Globus pallidus (tissue), 1 donor: ENCODE measurements at regions not wholly inside any gene's neighbourhood (a gene's known extent, or its start where the extent isn't known, plus 50 kb on each side); places are given as distances from the start of the nearest gene placed in this dataset.

Experiments used
- DNase-seq: peaks from one replicate; pipeline ENCODE4 v3.0.0-alpha.2; 2015; ENCODE audit warnings: low spot score

GRCh38 chr9:88658311-88658822, 123.4 kb downstream of the NXNL2 start:
- no peak for DNase-seq

- DNase-seq, result no peak
Measured at GRCh38 chr9:88659126-88659525, 124.1 kb downstream of the NXNL2 start.

GRCh38 chr9:88660611-88661010, 125.6 kb downstream of the NXNL2 start:
- no peak for DNase-seq

- no peak for DNase-seq
Measured at GRCh38 chr9:88661759-88662158, 126.8 kb downstream of the NXNL2 start.

- no peak for DNase-seq
Measured at GRCh38 chr9:88663771-88664419, 128.9 kb downstream of the NXNL2 start.

GRCh38 chr9:88664773-88665172, 129.8 kb downstream of the NXNL2 start:
- no peak for DNase-seq

GRCh38 chr9:88672874-88673689, 138.1 kb downstream of the NXNL2 start:
- no peak for DNase-seq

- DNase-seq, result no peak
Measured at GRCh38 chr9:88673886-88674285, 138.9 kb downstream of the NXNL2 start.

- no peak for DNase-seq
Measured at GRCh38 chr9:88676644-88677043, 141.7 kb downstream of the NXNL2 start.

GRCh38 chr9:88678008-88678407, 143.0 kb downstream of the NXNL2 start:
- DNase-seq, result no peak

GRCh38 chr9:88678431-88678830, 143.5 kb downstream of the NXNL2 start:
- DNase-seq, result peak; percentile 22

- no peak for DNase-seq
Measured at GRCh38 chr9:88680041-88680440, 145.1 kb downstream of the NXNL2 start.

- DNase-seq, result no peak
Measured at GRCh38 chr9:88680505-88681160, 145.7 kb downstream of the NXNL2 start.

GRCh38 chr9:88681434-88681833, 146.5 kb downstream of the NXNL2 start:
- no peak for DNase-seq

GRCh38 chr9:88682431-88682831, 147.5 kb downstream of the NXNL2 start:
- DNase-seq, result no peak

- no peak for DNase-seq
Measured at GRCh38 chr9:88684046-88684445, 149.1 kb downstream of the NXNL2 start.

GRCh38 chr9:88684845-88685244, 149.9 kb downstream of the NXNL2 start:
- DNase-seq, result no peak

- DNase-seq, result no peak
Measured at GRCh38 chr9:88685966-88686365, 151.0 kb downstream of the NXNL2 start.

- DNase-seq, result no peak
Measured at GRCh38 chr9:88689509-88690298, 154.7 kb downstream of the NXNL2 start.

- no peak for DNase-seq
Measured at GRCh38 chr9:88690628-88691027, 155.7 kb downstream of the NXNL2 start.

GRCh38 chr9:88691091-88691490, 156.1 kb downstream of the NXNL2 start:
- DNase-seq, result no peak

GRCh38 chr9:88691811-88692210, 156.8 kb downstream of the NXNL2 start:
- no peak for DNase-seq
